GM12872 (cell line): ENCODE measurements at regions not wholly inside any gene's neighbourhood (a gene's known extent, or its start where the extent isn't known, plus 50 kb on each side); places are given as distances from the start of the nearest gene placed in this dataset.

Source experiments
- TF ChIP-seq, protein P1 (sequence below): IDR thresholded peaks from 3 replicates; pipeline ENCODE4 v1.5.1; 2011; ENCODE audit warnings: low read depth, mild to moderate bottlenecking, low read length, moderate library complexity; ENCODE audit not compliant: insufficient read depth

DNA sequence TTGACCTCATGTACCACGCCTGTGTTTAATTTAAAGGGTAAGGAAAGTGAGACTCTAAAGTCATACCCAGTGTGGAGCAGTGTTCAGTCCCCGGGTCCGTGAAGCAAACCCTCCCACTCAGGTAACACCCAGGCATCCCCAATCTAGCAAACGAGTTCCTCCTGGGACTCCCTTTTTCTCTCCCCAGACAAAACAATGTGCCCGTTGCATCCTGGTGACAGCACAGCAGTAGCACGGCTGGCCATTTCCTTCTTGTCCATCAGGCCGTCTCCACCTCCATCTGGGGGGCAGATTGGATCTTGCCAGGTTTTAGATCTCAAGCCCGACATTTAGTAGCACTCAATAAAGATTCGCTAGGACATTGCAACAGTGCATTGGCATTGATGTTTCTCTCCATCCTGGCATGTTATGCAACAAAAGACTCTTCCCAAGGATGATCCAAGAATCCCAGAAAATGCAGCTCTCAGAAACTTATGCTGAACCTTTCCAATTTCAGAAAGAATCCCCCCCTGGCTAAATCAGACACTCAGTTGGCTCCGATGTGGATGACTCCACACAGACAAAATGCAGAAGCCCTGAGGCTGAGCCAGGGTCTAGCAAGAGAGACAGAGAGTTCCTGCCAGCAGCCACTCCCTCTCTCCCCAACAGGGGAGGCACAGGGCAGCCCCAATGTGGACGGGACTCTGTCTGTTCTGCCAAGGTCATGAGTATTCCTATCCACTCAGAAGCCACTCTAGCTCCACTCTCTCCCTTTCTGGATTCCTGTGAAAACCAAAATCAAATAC lies 274.5 kb upstream of the MGMT start:
- TF ChIP-seq, protein P1, sequence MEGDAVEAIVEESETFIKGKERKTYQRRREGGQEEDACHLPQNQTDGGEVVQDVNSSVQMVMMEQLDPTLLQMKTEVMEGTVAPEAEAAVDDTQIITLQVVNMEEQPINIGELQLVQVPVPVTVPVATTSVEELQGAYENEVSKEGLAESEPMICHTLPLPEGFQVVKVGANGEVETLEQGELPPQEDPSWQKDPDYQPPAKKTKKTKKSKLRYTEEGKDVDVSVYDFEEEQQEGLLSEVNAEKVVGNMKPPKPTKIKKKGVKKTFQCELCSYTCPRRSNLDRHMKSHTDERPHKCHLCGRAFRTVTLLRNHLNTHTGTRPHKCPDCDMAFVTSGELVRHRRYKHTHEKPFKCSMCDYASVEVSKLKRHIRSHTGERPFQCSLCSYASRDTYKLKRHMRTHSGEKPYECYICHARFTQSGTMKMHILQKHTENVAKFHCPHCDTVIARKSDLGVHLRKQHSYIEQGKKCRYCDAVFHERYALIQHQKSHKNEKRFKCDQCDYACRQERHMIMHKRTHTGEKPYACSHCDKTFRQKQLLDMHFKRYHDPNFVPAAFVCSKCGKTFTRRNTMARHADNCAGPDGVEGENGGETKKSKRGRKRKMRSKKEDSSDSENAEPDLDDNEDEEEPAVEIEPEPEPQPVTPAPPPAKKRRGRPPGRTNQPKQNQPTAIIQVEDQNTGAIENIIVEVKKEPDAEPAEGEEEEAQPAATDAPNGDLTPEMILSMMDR, result no peak

DNA sequence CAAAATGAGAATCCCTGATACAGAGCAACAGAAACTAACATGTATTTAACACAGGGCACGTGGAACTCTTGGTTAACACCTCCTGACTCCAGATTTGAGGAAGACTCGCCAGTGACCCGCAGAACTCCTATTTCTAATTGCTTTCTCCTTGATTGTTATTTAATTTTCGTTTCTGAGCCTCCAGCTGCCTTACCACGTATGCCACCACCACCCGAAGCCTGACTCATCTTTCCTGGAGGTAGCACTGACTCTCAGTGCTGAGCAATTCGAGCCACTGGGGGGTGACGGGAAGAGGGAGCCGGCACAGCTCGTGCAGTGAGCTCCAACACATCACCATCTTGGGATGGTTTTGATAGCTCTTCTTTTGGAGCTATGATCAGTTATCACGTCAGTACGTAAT lies 273.9 kb upstream of the MGMT start:
- TF ChIP-seq, protein P1, result no peak

DNA sequence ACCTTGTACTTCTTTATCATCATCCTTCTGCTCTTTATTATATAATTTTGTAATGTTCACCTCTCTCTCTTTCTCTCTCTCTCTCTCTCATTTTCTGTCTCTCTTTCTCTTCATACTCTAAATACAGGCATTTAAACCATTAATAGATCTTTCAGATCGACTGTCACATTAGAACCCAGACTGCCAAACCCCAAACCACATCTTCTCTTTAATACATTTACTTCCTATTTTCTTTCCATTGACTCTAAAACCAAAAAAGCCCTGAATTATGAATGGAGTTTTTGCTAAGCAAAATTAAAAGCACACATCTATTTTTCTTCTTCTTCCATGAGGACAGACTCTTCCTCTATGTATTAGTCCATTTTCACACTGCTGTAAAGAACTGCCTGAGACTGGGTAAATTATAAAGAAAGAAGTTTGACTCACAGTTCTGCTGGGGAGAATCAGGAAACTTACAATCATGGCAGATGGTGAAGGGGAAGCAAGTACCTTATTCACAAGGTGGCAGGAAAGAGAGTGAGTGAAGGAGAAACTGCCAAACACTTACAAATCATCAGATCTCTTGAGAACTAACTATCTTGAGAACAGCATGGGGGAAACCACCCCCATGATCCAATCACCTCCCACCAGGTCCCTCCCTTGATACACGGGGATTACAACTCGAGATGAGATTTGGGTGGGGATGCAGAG lies 272.7 kb upstream of the MGMT start:
- TF ChIP-seq, protein P1, result no peak

DNA sequence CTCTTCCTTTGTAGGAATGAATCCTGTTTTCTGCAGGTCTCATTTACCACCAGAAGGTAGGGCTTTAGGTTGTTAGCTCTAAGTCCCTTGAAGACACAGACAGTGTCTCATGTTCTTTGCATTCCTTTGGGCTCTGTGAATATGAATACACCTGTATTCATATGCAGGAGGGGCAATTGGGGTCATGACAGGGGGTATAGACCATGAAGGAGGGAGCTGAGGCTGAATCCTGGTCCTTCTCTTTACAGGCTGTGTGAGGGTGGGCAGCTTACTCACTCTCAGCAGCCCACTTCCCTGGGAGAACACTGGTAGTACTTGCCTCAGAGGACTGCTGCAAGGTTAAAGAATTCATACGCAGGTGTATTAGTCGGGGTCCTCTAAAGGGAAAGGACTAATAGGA lies 267.2 kb upstream of the MGMT start:
- TF ChIP-seq, protein P1, result no peak

DNA sequence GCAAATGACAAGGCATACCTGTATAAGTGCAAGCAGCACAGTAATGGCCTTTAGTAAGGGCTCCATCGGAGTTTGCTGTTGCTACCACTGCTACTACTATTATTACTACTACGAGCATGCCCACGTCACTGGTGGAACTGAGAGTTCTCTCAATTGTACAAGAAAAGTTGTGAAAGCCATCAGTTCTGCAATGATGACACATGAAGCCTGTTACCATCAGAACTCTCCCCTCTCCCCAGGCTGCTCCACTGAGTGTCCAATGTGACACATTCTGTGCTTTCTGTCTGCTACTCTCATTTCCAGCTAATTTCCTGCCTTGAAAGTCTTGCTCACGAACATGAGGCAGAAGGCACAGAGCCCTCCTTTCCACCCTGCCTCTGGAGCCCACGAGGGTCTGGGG lies 263.2 kb upstream of the MGMT start:
- TF ChIP-seq, protein P1, result no peak

DNA sequence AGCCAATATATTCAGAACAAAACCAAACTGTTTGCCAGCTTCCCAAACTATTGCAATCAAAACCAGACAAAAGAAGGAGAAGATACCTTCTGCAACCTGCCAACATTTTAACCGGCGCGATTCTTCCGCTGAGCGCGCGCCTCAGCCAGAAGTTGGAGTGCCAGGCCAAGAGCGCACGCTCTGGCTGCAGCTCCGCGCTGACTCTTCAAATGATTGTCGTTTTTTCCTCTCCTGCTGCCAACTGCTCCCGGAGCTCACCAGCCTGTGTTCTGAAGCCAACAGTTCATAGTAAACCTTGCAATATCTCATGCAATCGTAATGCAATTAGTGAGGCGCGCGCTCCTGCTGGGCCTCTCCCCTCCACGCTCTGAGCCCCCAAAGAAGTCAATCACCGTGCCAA lies 259.7 kb upstream of the MGMT start:
- TF ChIP-seq, protein P1, result no peak

DNA sequence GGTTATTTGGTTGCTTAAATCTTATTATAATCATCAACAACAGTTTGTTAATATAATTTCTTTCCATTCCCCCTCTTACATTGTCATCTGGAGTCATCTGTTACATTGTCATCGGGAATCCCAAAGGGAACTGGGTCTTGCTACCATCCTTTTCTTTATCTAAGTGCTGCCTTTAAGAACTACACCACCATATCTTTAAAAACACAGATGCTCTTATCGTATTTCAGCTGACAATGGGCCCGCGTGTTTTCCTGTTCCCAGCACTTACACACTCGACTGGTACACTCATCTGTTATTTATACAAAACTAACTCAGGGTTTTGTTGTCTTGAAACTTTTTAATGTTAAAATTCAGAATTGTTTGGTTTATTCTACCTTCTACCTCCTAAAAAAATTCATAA lies 256.2 kb upstream of the MGMT start:
- TF ChIP-seq, protein P1, result no peak
